KMS-11 (cell line): ENCODE measurements at regions not wholly inside any gene's neighbourhood (a gene's known extent, or its start where the extent isn't known, plus 50 kb on each side); places are given as distances from the start of the nearest gene placed in this dataset.

Experiments used
- H2AFZ ChIP-seq: fragments of 200-600 bp; sonication (generic); 2 replicates; pipeline ENCODE4 v1.6.1; 2016; ENCODE audit warnings: antibody characterized with exemption, mixed run types, low read depth
- H3K27ac ChIP-seq: fragments of 200-600 bp; sonication (generic); 2 replicates; pipeline ENCODE4 v1.6.1; 2016; ENCODE audit warnings: mild to moderate bottlenecking, mixed run types
- H3K27me3 ChIP-seq: fragments of 200-600 bp; sonication (generic); 2 replicates; pipeline ENCODE4 v1.6.1; 2017; ENCODE audit warnings: mild to moderate bottlenecking, low read depth, mixed run types, moderate library complexity; ENCODE audit not compliant: insufficient read depth
- H3K36me3 ChIP-seq: fragments of 200-600 bp; sonication (generic); 2 replicates; pipeline ENCODE4 v1.6.1; 2017; ENCODE audit warnings: mild to moderate bottlenecking, mixed run types; ENCODE audit not compliant: insufficient read depth
- H3K4me1 ChIP-seq: fragments of 200-600 bp; sonication (generic); 2 replicates; pipeline ENCODE4 v1.6.1; 2016; ENCODE audit warnings: mild to moderate bottlenecking, low read depth, mixed run types; ENCODE audit not compliant: poor library complexity, severe bottlenecking
- H3K4me2 ChIP-seq: fragments of 200-600 bp; sonication (generic); 2 replicates; pipeline ENCODE4 v1.7.0; 2016; ENCODE audit warnings: mild to moderate bottlenecking, mixed run types
- H3K4me3 ChIP-seq: fragments of 200-600 bp; sonication (generic); IDR thresholded peaks from 2 replicates; pipeline ENCODE4 v1.6.1; 2017; ENCODE audit warnings: low read depth, low read length, mixed read lengths; ENCODE audit not compliant: insufficient read depth
- H3K79me2 ChIP-seq: fragments of 200-600 bp; sonication (generic); 2 replicates; pipeline ENCODE4 v1.6.1; 2016; ENCODE audit warnings: low read depth, mixed run types; ENCODE audit not compliant: insufficient read depth
- H3K9ac ChIP-seq: fragments of 200-600 bp; sonication (generic); 2 replicates; pipeline ENCODE4 v1.6.1; 2016; ENCODE audit warnings: mild to moderate bottlenecking, mixed run types
- H4K20me1 ChIP-seq: fragments of 200-600 bp; sonication (generic); 2 replicates; pipeline ENCODE4 v1.6.1; 2016; ENCODE audit warnings: mild to moderate bottlenecking, mixed run types; ENCODE audit not compliant: insufficient read depth
- CTCF ChIP-seq: fragments of 200-600 bp; sonication (generic); conservative IDR thresholded peaks from 2 replicates; pipeline ENCODE4 v1.6.1; 2017; ENCODE audit warnings: low read depth, mild to moderate bottlenecking, antibody characterized with exemption, low read length, moderate library complexity, mixed read lengths

DNA sequence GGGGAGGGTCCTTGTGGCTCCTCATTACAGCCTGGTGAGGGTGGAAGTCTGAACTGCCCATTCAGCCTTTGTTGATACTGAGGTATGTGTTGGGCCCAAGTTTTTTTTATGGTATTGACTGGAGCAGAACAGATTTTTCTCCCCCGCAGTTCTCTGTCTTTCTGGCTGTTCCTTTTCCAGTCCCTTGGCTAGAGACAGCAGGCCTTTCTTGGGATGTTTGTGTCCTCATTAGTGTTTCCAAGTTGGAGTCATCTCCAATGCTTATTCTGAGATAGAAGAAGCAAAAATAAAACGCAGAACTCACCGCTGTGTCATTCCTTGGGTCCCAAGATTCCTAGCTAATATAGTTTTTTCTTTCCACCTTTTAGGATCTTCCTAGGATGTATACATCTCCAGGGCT lies 193.3 kb downstream of the RAMP3 start:
- no peaks in the 10 kb centered on the region for H3K27me3 ChIP-seq

GRCh38 chr7:45358287-45358686 lies 200.7 kb downstream of the RAMP3 start:
- no peak overlapping the region for H3K4me3 ChIP-seq
- no peak overlapping the region for H2AFZ ChIP-seq
- H3K27me3 ChIP-seq, result no peaks in the 10 kb centered on the region
- H3K79me2 ChIP-seq, result no peaks in the 10 kb centered on the region
- no peaks in the 10 kb centered on the region for H4K20me1 ChIP-seq
- TF ChIP-seq CTCF, result no peak
- no peak overlapping the region for H3K9ac ChIP-seq
- H3K27ac ChIP-seq, result no peak overlapping the region
- no peaks in the 10 kb centered on the region for H3K4me1 ChIP-seq
- H3K4me2 ChIP-seq, result no peak overlapping the region
- H3K36me3 ChIP-seq, result no peaks in the 10 kb centered on the region

More for the DNA sequence above, 193.3 kb downstream of the RAMP3 start:
- TF ChIP-seq CTCF, result no peak
- no peak overlapping the region for H3K4me2 ChIP-seq
- no peaks in the 10 kb centered on the region for H3K36me3 ChIP-seq
- no peaks in the 10 kb centered on the region for H3K4me1 ChIP-seq
- H3K27ac ChIP-seq, result no peak overlapping the region
- H3K9ac ChIP-seq, result no peak overlapping the region
- no peaks in the 10 kb centered on the region for H3K79me2 ChIP-seq
- H4K20me1 ChIP-seq, result no peaks in the 10 kb centered on the region
- no peak overlapping the region for H3K4me3 ChIP-seq
- no peak overlapping the region for H2AFZ ChIP-seq

GRCh38 chr7:45359250-45359649 lies 201.7 kb downstream of the RAMP3 start:
- H3K36me3 ChIP-seq, result no peaks in the 10 kb centered on the region
- H2AFZ ChIP-seq, result no peak overlapping the region
- H3K27ac ChIP-seq, result no peak overlapping the region
- H4K20me1 ChIP-seq, result no peaks in the 10 kb centered on the region
- no peaks in the 10 kb centered on the region for H3K79me2 ChIP-seq
- H3K27me3 ChIP-seq, result no peaks in the 10 kb centered on the region
- no peak overlapping the region for H3K4me2 ChIP-seq
- no peak for TF ChIP-seq CTCF
- H3K4me3 ChIP-seq, result no peak overlapping the region
- no peak overlapping the region for H3K9ac ChIP-seq
- H3K4me1 ChIP-seq, result no peaks in the 10 kb centered on the region

DNA sequence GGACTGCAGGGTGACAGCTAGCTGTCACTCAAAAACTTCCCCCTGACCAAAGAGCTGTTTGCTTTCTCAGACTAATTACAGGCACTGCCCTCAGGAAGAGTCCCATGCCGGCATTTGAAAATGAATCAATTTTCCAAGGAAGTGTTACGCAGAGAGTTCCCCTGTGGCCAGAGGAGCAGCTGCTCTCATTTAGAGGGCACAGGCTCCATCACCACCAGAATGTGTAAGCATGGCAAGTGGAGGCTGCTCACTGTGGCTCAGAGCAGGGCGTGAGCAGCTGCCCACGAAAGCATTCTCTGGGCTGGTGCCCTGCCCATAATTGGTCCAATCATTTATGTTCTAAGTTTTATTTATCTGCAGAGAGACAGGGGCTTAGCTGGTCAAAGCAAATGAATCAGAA lies 202.2 kb downstream of the RAMP3 start:
- H2AFZ ChIP-seq, result no peak overlapping the region
- no peaks in the 10 kb centered on the region for H3K4me1 ChIP-seq
- no peak overlapping the region for H3K27ac ChIP-seq
- H4K20me1 ChIP-seq, result no peaks in the 10 kb centered on the region
- TF ChIP-seq CTCF, result no peak
- H3K4me3 ChIP-seq, result no peak overlapping the region
- H3K36me3 ChIP-seq, result no peaks in the 10 kb centered on the region
- H3K9ac ChIP-seq, result no peak overlapping the region
- H3K27me3 ChIP-seq, result no peaks in the 10 kb centered on the region
- no peaks in the 10 kb centered on the region for H3K79me2 ChIP-seq
- H3K4me2 ChIP-seq, result no peak overlapping the region

- H3K4me2 ChIP-seq, result no peak overlapping the region
- no peak overlapping the region for H3K9ac ChIP-seq
- no peak overlapping the region for H3K4me3 ChIP-seq
- no peaks in the 10 kb centered on the region for H4K20me1 ChIP-seq
- no peak for TF ChIP-seq CTCF
- H3K79me2 ChIP-seq, result no peaks in the 10 kb centered on the region
- no peak overlapping the region for H3K27ac ChIP-seq
- H3K27me3 ChIP-seq, result no peaks in the 10 kb centered on the region
- H3K36me3 ChIP-seq, result no peaks in the 10 kb centered on the region
- H3K4me1 ChIP-seq, result peaks cover 10% of the 10 kb centered on the region
- H2AFZ ChIP-seq, result no peak overlapping the region
Measured at GRCh38 chr7:45363669-45364068, 206.1 kb downstream of the RAMP3 start.
